Right lobe of liver (tissue), 4 donors: ENCODE measurements at regions not wholly inside any gene's neighbourhood (a gene's known extent, or its start where the extent isn't known, plus 50 kb on each side); places are given as distances from the start of the nearest gene placed in this dataset.

Source experiments
- CTCF ChIP-seq, 4 donors: fragments of 200-600 bp in 3 of 4; fragments of 450-650 bp in 1 of 4; IDR thresholded peaks; one replicate each; pipeline versions ENCODE4 v1.5.1 to v1.8.0; 2016 to 2022; ENCODE audit warnings: antibody characterized with exemption in 4 of 4, mild to moderate bottlenecking in 2 of 4
- POLR2A ChIP-seq: fragments of 450-650 bp; IDR thresholded peaks from one replicate; pipeline ENCODE4 v1.6.1; 2017; ENCODE audit warnings: antibody characterized with exemption, mild to moderate bottlenecking
- donor health status: DM: no; HTN: no; CAD: no.
- donor health status: DM: no; HTN: no; CAD: no.
- donor health status: DM: no; HTN: yes; CAD: no.

- no peak for TF ChIP-seq CTCF (IDR thresholded peaks at IDR 0.05)
- no peak for TF ChIP-seq POLR2A
These were observed 81.1 kb upstream of the SPIN1 start for GRCh38 chr9:88307136-88307535.
